ENCODE measurements at regions not wholly inside any gene's neighbourhood (a gene's known extent, or its start where the extent isn't known, plus 50 kb on each side); places are given as distances from the start of the nearest gene placed in this dataset.

- peaks cover 13% of the 10 kb centered on the region for H3K27me3 Mint-ChIP-seq (ENCODE audit: insufficient read depth, unreplicated experiment)
These were observed 471.9 kb downstream of the QKI start for GRCh38 chr6:163886428-163886827.

GRCh38 chr6:163883984-163884383, 469.5 kb downstream of the QKI start:
- no TSS peak for BruUV-seq (replicated peaks)
- Mint-ChIP-seq H3K27me3 (ENCODE audit: insufficient read depth, unreplicated experiment) (peaks cover 17% of the 10 kb centered on the region), H3K27ac (ENCODE audit: unreplicated experiment) (no peak overlapping the region)

More at GRCh38 chr6:163886428-163886827, 471.9 kb downstream of the QKI start:
- H3K27me3 ChIP-seq (replicated peaks; ENCODE audit: control insufficient read depth, insufficient read depth, low read length) = no peaks in the 10 kb centered on the region
- Mint-ChIP-seq H3K27ac (ENCODE audit: unreplicated experiment) (no peak overlapping the region), H3K4me3 (ENCODE audit: unreplicated experiment) (no peak overlapping the region), H3K4me1 (ENCODE audit: low read depth, unreplicated experiment) (no peaks in the 10 kb centered on the region), H3K36me3 (ENCODE audit: insufficient read depth, unreplicated experiment) (no peaks in the 10 kb centered on the region), H3K9me3 (ENCODE audit: unreplicated experiment) (peaks cover 12% of the 10 kb centered on the region)
- H3K4me3 ChIP-seq (ENCODE audit: low read depth, low read length) = no peak overlapping the region
- BruUV-seq (replicated peaks) = no TSS peak
- H3K36me3 ChIP-seq (ENCODE audit: control insufficient read depth, insufficient read depth, low read length) = no peaks in the 10 kb centered on the region
- no peaks in the 10 kb centered on the region for H3K4me1 ChIP-seq
- POLR2A ChIA-PET = no interaction called here
- no peak for DNase-seq
- H3K9me3 ChIP-seq = 0 out of 2 replicates have a peak, but pooled peaks cover 6% of the 10 kb centered on the region
- CTCF ChIA-PET = no interaction called here
- intact Hi-C loops (cut with micrococcal nuclease; ENCODE audit: unreplicated experiment) = no loop called here
- no peak for TF ChIP-seq CTCF (IDR thresholded peaks at IDR 0.05; ENCODE audit: insufficient read depth in 1 of 2, low read depth in 1 of 2, low read length in 1 of 2, severe bottlenecking in 1 of 2, unreplicated experiment in 1 of 2)

GRCh38 chr6:163878698-163879097, 464.2 kb downstream of the QKI start:
- no TSS peak for BruUV-seq (replicated peaks)
- Histone ChIP-seq H3K9me3 (no peaks in the 10 kb centered on the region), H3K27me3 (replicated peaks; ENCODE audit: control insufficient read depth, insufficient read depth, low read length) (no peaks in the 10 kb centered on the region; the same call in 1 of the 2 replicates), H3K36me3 (ENCODE audit: control insufficient read depth, insufficient read depth, low read length) (no peaks in the 10 kb centered on the region), H3K4me3 (ENCODE audit: low read depth, low read length) (no peak overlapping the region), H3K4me1 (no peaks in the 10 kb centered on the region)
- Mint-ChIP-seq H3K27me3 (ENCODE audit: insufficient read depth, unreplicated experiment) (peaks cover 21% of the 10 kb centered on the region), H3K27ac (ENCODE audit: unreplicated experiment) (no peak overlapping the region), H3K4me1 (ENCODE audit: low read depth, unreplicated experiment) (no peaks in the 10 kb centered on the region), H3K4me3 (ENCODE audit: unreplicated experiment) (no peak overlapping the region), H3K9me3 (ENCODE audit: unreplicated experiment) (peaks cover 9% of the 10 kb centered on the region), H3K36me3 (ENCODE audit: insufficient read depth, unreplicated experiment) (no peaks in the 10 kb centered on the region)
- POLR2A ChIA-PET = no interaction called here
- TF ChIP-seq CTCF (IDR thresholded peaks at IDR 0.05; ENCODE audit: insufficient read depth in 1 of 2, low read depth in 1 of 2, low read length in 1 of 2, severe bottlenecking in 1 of 2, unreplicated experiment in 1 of 2) = no peak
- CTCF ChIA-PET = no interaction called here
- intact Hi-C loops (cut with micrococcal nuclease; ENCODE audit: unreplicated experiment) = no loop called here
- no peak for DNase-seq

More at GRCh38 chr6:163883984-163884383, 469.5 kb downstream of the QKI start:
- intact Hi-C loops (cut with micrococcal nuclease; ENCODE audit: unreplicated experiment) = no loop called here
- Histone ChIP-seq H3K4me3 (ENCODE audit: low read depth, low read length) (no peak overlapping the region), H3K27me3 (replicated peaks; ENCODE audit: control insufficient read depth, insufficient read depth, low read length) (no peaks in the 10 kb centered on the region; the same call in 1 of the 2 replicates), H3K4me1 (no peaks in the 10 kb centered on the region), H3K36me3 (ENCODE audit: control insufficient read depth, insufficient read depth, low read length) (no peaks in the 10 kb centered on the region), H3K9me3 (0 out of 2 replicates have a peak, but pooled peaks cover 6% of the 10 kb centered on the region)
- CTCF ChIA-PET = no interaction called here
- H3K9me3 Mint-ChIP-seq (ENCODE audit: unreplicated experiment) = peaks cover 11% of the 10 kb centered on the region
- H3K36me3 Mint-ChIP-seq (ENCODE audit: insufficient read depth, unreplicated experiment) = no peaks in the 10 kb centered on the region
- POLR2A ChIA-PET = no interaction called here
- no peak for TF ChIP-seq CTCF (IDR thresholded peaks at IDR 0.05; ENCODE audit: insufficient read depth in 1 of 2, low read depth in 1 of 2, low read length in 1 of 2, severe bottlenecking in 1 of 2, unreplicated experiment in 1 of 2)
- no peak for DNase-seq
- no peaks in the 10 kb centered on the region for H3K4me1 Mint-ChIP-seq (ENCODE audit: low read depth, unreplicated experiment)
- no peak overlapping the region for H3K4me3 Mint-ChIP-seq (ENCODE audit: unreplicated experiment)

All from Caco-2 (cell line).